Spleen (tissue), 7 donors: ENCODE measurements at regions not wholly inside any gene's neighbourhood (a gene's known extent, or its start where the extent isn't known, plus 50 kb on each side); places are given as distances from the start of the nearest gene placed in this dataset.

Experiments
- POLR2A ChIP-seq, 3 donors: fragments of 450-650 bp; IDR thresholded peaks; one replicate each; pipeline ENCODE4 v1.5.1; 2017; ENCODE audit warnings: antibody characterized with exemption in 3 of 3, mild to moderate bottlenecking in 1 of 3
- TF ChIP-seq, protein P1 (sequence below), 11 experiments: fragments of 200-600 bp in 7 of 11; fragments of 450-650 bp in 4 of 11; sonication (generic) in 4 of 11; IDR thresholded peaks in 8 of 11; conservative IDR thresholded peaks in 3 of 11; 1 replicate in 7 of 11; 2 replicates in 4 of 11; pipeline versions ENCODE4 v1.4.0 to v1.8.0; 2016 to 2021; ENCODE audit warnings: antibody characterized with exemption in 11 of 11, inconsistent platforms in 4 of 11, mild to moderate bottlenecking in 1 of 11
- donor health status: DM: no; HTN: no; CAD: no; lungs with moderate emphysema.
- donor health status: DM: no; HTN: no; CAD: no.
- donor health status: DM: no; HTN: no; CAD: no.

- TF ChIP-seq, protein P1, sequence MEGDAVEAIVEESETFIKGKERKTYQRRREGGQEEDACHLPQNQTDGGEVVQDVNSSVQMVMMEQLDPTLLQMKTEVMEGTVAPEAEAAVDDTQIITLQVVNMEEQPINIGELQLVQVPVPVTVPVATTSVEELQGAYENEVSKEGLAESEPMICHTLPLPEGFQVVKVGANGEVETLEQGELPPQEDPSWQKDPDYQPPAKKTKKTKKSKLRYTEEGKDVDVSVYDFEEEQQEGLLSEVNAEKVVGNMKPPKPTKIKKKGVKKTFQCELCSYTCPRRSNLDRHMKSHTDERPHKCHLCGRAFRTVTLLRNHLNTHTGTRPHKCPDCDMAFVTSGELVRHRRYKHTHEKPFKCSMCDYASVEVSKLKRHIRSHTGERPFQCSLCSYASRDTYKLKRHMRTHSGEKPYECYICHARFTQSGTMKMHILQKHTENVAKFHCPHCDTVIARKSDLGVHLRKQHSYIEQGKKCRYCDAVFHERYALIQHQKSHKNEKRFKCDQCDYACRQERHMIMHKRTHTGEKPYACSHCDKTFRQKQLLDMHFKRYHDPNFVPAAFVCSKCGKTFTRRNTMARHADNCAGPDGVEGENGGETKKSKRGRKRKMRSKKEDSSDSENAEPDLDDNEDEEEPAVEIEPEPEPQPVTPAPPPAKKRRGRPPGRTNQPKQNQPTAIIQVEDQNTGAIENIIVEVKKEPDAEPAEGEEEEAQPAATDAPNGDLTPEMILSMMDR (IDR thresholded peaks at IDR 0.05 in 8 of 11, conservative IDR thresholded peaks at IDR 0.05 in 3 of 11): no peak
- no peak for TF ChIP-seq POLR2A (IDR thresholded peaks at IDR 0.05)
Observed at GRCh38 chr7:116384936-116385635, 114.5 kb upstream of the CAV2 start.
